Non-pigmented ciliary epithelial cell (primary cell): ENCODE measurements at regions not wholly inside any gene's neighbourhood (a gene's known extent, or its start where the extent isn't known, plus 50 kb on each side); places are given as distances from the start of the nearest gene placed in this dataset.
"Not testable (repeated sequence)": the region's sequence is repeated elsewhere in the genome, so short reads cannot be mapped to it uniquely, and the experiment has no call there.

ENCODE experiments used
- DNase-seq: peaks from one replicate; pipeline ENCODE4 v3.0.0-alpha.2; 2010; ENCODE audit warnings: low read depth

DNA sequence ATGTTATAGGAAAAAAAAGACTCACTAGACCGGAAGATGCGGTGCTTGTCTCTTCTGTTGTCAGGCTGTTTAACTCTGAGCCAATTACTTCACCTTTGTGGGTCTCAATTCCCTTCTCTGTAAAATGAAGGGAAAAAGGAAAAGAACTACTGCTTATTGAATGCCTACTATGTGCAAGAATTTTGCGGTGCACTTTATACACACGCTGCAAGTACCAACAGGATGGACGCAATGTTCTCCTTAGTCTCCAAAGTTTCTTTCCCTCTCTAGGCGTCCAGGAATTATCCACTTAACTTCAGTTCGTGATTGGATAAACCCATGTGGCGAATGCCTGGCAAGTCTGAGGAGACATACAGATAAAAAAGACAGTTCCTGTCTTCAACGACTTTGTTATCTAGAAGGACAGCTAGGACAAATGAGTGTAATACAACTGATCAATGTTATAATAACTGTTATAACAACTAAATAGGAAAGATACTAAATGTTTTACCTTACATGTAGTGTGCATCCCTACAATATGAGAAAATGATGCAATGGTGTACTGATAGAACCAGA lies 69.0 kb upstream of the JARID2 start:
- DNase-seq: no peak

GRCh38 chr6:15183979-15184378 lies 61.9 kb upstream of the JARID2 start:
- no peak for DNase-seq

GRCh38 chr6:15184441-15184861 lies 61.4 kb upstream of the JARID2 start:
- no peak for DNase-seq

DNA sequence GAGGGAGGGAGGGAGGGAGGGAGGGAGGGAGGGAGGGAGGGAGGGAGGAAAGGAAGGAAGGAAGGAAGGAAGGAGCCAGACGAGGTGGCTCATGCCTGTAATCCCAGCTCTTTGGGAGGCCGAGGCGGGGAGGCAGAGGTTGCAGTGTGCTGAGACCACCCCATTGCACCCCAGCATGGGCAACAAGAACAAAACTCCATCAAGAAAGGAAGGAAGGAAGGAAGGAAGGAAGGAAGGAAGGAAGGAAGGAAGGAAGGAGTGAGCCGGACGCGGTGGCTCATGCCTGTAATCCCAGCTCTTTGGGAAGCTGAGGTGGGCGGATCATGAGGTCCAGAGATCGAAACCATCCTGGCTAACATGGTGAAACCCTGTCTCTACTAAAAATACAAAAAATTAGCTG lies 60.8 kb upstream of the JARID2 start:
- not testable (repeated sequence) for DNase-seq

- not testable (repeated sequence) for DNase-seq
Observed at GRCh38 chr6:15193451-15193850, 52.4 kb upstream of the JARID2 start.

DNA sequence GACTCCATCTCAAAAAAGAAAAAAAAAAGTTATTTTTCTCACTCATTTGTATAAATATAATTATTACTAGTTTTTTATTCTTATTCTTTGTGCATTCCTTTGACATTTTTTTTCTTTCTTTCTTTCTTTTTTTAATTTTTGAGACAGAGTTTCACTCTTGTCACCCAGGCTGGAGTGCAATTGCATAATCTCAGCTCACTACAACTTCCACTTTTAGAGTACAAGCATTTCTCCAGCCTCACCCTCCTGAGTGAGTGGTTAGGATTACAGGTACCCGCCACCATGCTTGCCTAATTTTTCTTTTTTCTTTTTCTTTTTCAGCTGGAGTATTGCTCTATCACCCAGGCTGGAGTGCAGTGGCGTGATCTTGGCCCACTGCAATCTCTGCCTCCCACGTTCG lies 51.4 kb upstream of the JARID2 start:
- DNase-seq: no peak
